GM23338 (cell line): ENCODE measurements at regions not wholly inside any gene's neighbourhood (a gene's known extent, or its start where the extent isn't known, plus 50 kb on each side); places are given as distances from the start of the nearest gene placed in this dataset.
"Not testable (repeated sequence)": the region's sequence is repeated elsewhere in the genome, so short reads cannot be mapped to it uniquely, and the experiment has no call there.

Experiments used
- ATAC-seq: fragments of 200-7000 bp; cut with Tn5 transposase; 3 replicates; pipeline ENCODE4 v1.9.1; 2020
- DNase-seq: peaks from one replicate; pipeline ENCODE4 v3.0.0-alpha.2; 2015; ENCODE audit warnings: low spot score
- H2AFZ ChIP-seq: fragments of 200-600 bp; sonication (generic); 2 replicates; pipeline ENCODE4 v1.8.0; 2016; ENCODE audit warnings: antibody characterized with exemption, mild to moderate bottlenecking, moderate library complexity
- H3F3A ChIP-seq: fragments of 200-600 bp; sonication (generic); replicated peaks from 2 replicates; pipeline ENCODE4 v1.8.0; 2017; ENCODE audit warnings: antibody characterized with exemption, mixed run types, low read depth
- H3K27ac ChIP-seq: fragments of 200-600 bp; sonication (generic); 2 replicates; pipeline ENCODE4 v1.6.1; 2016; ENCODE audit warnings: low read depth
- H3K27me3 ChIP-seq: fragments of 200-600 bp; sonication (generic); 2 replicates; pipeline ENCODE4 v1.8.0; 2016; ENCODE audit warnings: mild to moderate bottlenecking, mixed run types, moderate library complexity; ENCODE audit not compliant: insufficient read depth
- H3K36me3 ChIP-seq: fragments of 200-600 bp; sonication (generic); 2 replicates; pipeline ENCODE4 v1.8.0; 2016; ENCODE audit warnings: mild to moderate bottlenecking; ENCODE audit not compliant: insufficient read depth
- H3K4me1 ChIP-seq: fragments of 200-600 bp; sonication (generic); 2 replicates; pipeline ENCODE4 v1.8.0; 2016; ENCODE audit warnings: mild to moderate bottlenecking, moderate library complexity; ENCODE audit not compliant: insufficient read depth
- H3K4me2 ChIP-seq: fragments of 200-600 bp; sonication (generic); 2 replicates; pipeline ENCODE4 v1.7.1; 2017; ENCODE audit warnings: mixed run types
- H3K4me3 ChIP-seq: fragments of 200-600 bp; sonication (generic); 2 replicates; pipeline ENCODE4 v1.6.1; 2016; ENCODE audit warnings: mixed run types
- H3K79me2 ChIP-seq: fragments of 200-600 bp; sonication (generic); replicated peaks from 2 replicates; pipeline ENCODE4 v1.8.0; 2017; ENCODE audit warnings: mild to moderate bottlenecking; ENCODE audit not compliant: insufficient read depth
- H3K9me2 ChIP-seq: fragments of 200-600 bp; sonication (generic); 2 replicates; pipeline ENCODE4 v1.8.0; 2017; ENCODE audit not compliant: insufficient read depth
- H4K20me1 ChIP-seq: fragments of 200-600 bp; sonication (generic); replicated peaks from 2 replicates; pipeline ENCODE4 v1.8.0; 2017; ENCODE audit warnings: mild to moderate bottlenecking; ENCODE audit not compliant: insufficient read depth
- H3K27ac Mint-ChIP-seq: 2 replicates; pipeline ENCODE4 v1.8.0; 2020; ENCODE audit warnings: inconsistent platforms, mild to moderate bottlenecking, moderate library complexity, mixed read lengths
- H3K27me3 Mint-ChIP-seq: 3 replicates; pipeline ENCODE4 v1.8.0; 2022; ENCODE audit warnings: low read depth, mild to moderate bottlenecking, moderate library complexity, mixed read lengths, inconsistent platforms; ENCODE audit not compliant: insufficient read depth, poor library complexity
- H3K36me3 Mint-ChIP-seq: 3 replicates; pipeline ENCODE4 v1.8.0; 2021; ENCODE audit warnings: low read depth, mild to moderate bottlenecking, inconsistent platforms, moderate library complexity, mixed read lengths
- H3K4me1 Mint-ChIP-seq: 3 replicates; pipeline ENCODE4 v1.8.0; 2020; ENCODE audit warnings: mild to moderate bottlenecking, inconsistent platforms, mixed read lengths
- H3K4me3 Mint-ChIP-seq: 3 replicates; pipeline ENCODE4 v1.8.0; 2021; ENCODE audit warnings: moderate library complexity, mild to moderate bottlenecking, inconsistent platforms, mixed read lengths
- H3K9me3 Mint-ChIP-seq: 3 replicates; pipeline ENCODE4 v1.8.0; 2020; ENCODE audit warnings: moderate library complexity, mild to moderate bottlenecking, inconsistent platforms, mixed read lengths

DNA sequence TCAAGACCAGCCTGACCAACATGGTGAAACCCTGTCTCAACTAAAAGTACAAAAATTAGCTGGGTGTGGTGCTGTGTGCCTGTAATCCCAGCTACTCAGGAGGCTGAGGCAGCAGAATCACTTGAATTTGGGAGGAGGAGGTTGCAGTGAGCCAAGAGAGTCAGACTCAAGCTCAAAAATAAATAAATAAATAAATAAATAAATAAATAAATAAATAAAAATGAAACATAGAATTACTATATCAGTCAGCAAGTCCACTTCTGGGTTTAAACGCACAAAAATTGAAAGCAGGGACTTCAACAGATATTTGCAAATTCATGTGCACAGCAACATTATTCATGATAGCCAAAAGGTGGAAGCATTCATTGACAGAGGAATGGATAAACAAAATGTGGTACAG, 875.2 kb upstream of the ALG10B start:
- Mint-ChIP-seq H3K9me3 (peaks cover 87% of the 10 kb centered on the region), H3K36me3 (peaks cover 11% of the 10 kb centered on the region)
- not testable (repeated sequence) for H3K79me2 ChIP-seq, H3K4me1 Mint-ChIP-seq, ATAC-seq, DNase-seq, H3K4me3 ChIP-seq, H3K27ac Mint-ChIP-seq, H2AFZ ChIP-seq, H3K4me2 ChIP-seq, H4K20me1 ChIP-seq, H3K27ac ChIP-seq, H3F3A ChIP-seq, H3K27me3 ChIP-seq, H3K4me1 ChIP-seq, H3K4me3 Mint-ChIP-seq, H3K9me2 ChIP-seq, H3K27me3 Mint-ChIP-seq, H3K36me3 ChIP-seq

- H3K4me3 Mint-ChIP-seq: not testable (repeated sequence)
Measured at GRCh38 chr12:37455646-37456045, 860.9 kb upstream of the ALG10B start.

DNA sequence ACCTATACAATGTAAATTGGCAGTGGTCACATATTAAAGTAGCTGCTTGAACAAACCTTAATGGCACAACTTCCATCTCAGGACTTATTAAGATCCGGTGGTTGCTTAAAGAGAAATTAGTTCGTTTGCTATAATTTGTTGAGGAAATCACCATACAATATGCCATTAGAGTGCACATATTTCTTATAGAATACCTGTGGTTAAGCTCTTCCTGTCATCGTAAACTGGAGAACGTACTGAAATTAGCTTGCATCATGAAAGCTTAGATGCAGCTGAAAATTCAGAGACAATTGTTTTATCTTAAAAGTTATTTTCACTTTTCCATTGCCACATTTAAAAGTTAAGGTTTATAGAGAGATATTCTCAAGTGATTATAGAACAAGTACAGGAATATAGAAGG, 818.6 kb upstream of the ALG10B start:
- H3K36me3 Mint-ChIP-seq, H3K9me2 ChIP-seq, H3K27ac ChIP-seq, ATAC-seq, H4K20me1 ChIP-seq, H2AFZ ChIP-seq, DNase-seq, H3K27me3 ChIP-seq, H3K4me3 ChIP-seq, H3K36me3 ChIP-seq, H3K4me1 ChIP-seq, H3K27ac Mint-ChIP-seq, H3K4me3 Mint-ChIP-seq, H3F3A ChIP-seq, H3K4me1 Mint-ChIP-seq, H3K79me2 ChIP-seq, H3K4me2 ChIP-seq, H3K27me3 Mint-ChIP-seq: not testable (repeated sequence)
- H3K9me3 Mint-ChIP-seq: peaks cover 75% of the 10 kb centered on the region

More at GRCh38 chr12:37455646-37456045, 860.9 kb upstream of the ALG10B start:
- H3K79me2 ChIP-seq, H3K27ac Mint-ChIP-seq, H3K27ac ChIP-seq, H3K27me3 ChIP-seq, H2AFZ ChIP-seq, H3K4me1 ChIP-seq, H3K9me2 ChIP-seq, H3K4me3 ChIP-seq, H4K20me1 ChIP-seq, H3K27me3 Mint-ChIP-seq, H3K4me1 Mint-ChIP-seq, H3F3A ChIP-seq, DNase-seq, H3K4me2 ChIP-seq, ATAC-seq: not testable (repeated sequence)
- peaks cover 88% of the 10 kb centered on the region for H3K9me3 Mint-ChIP-seq
- H3K36me3 Mint-ChIP-seq: peaks cover 20% of the 10 kb centered on the region
- H3K36me3 ChIP-seq: peaks cover 13% of the 10 kb centered on the region; the same call in 1 of the 2 replicates

DNA sequence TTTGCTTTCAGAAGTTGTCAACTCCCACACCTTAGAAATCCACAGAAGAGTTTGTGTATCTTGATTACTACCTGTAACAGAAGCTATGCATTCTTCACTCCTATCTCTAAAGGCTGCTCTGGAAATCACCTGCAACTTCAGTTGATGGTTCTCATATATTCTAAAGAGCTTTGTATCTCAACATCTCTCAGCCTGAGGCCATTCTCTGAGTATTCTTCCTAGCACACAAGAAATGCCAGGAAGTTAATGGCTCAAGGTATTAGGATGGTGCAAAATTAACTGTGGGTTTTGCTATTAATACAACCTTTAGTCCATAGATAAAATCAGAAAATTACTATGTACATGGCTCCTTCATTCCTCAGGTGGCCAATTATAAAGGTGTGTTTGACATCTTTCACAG, 806.3 kb upstream of the ALG10B start:
- H3K4me3 Mint-ChIP-seq, H3K27me3 Mint-ChIP-seq, H3K27ac ChIP-seq, ATAC-seq, H3K4me1 ChIP-seq, DNase-seq, H4K20me1 ChIP-seq, H3K4me1 Mint-ChIP-seq, H3K4me2 ChIP-seq, H3F3A ChIP-seq, H3K27ac Mint-ChIP-seq, H3K4me3 ChIP-seq, H2AFZ ChIP-seq, H3K9me2 ChIP-seq, H3K36me3 ChIP-seq, H3K27me3 ChIP-seq, H3K79me2 ChIP-seq: not testable (repeated sequence)
- H3K9me3 Mint-ChIP-seq: peaks cover 74% of the 10 kb centered on the region
- H3K36me3 Mint-ChIP-seq: peaks cover 15% of the 10 kb centered on the region; the same call in 2 of the 3 replicates

- peaks cover 14% of the 10 kb centered on the region for H3K27me3 Mint-ChIP-seq
- not testable (repeated sequence) for H3K4me3 Mint-ChIP-seq, H3K4me1 ChIP-seq, H3K36me3 ChIP-seq, H3K4me1 Mint-ChIP-seq, ATAC-seq, H3K4me2 ChIP-seq, H3K4me3 ChIP-seq, H2AFZ ChIP-seq, H3K27me3 ChIP-seq, H3F3A ChIP-seq, H3K27ac Mint-ChIP-seq, H3K79me2 ChIP-seq, H3K9me2 ChIP-seq, H4K20me1 ChIP-seq, DNase-seq, H3K27ac ChIP-seq
- H3K36me3 Mint-ChIP-seq: peaks cover 45% of the 10 kb centered on the region
- peaks cover 100% of the 10 kb centered on the region for H3K9me3 Mint-ChIP-seq
Measured at GRCh38 chr12:37540581-37540980, 776.0 kb upstream of the ALG10B start.
